Tibial nerve (tissue), 4 donors: ENCODE measurements at regions not wholly inside any gene's neighbourhood (a gene's known extent, or its start where the extent isn't known, plus 50 kb on each side); places are given as distances from the start of the nearest gene placed in this dataset.

Experiments
- DNase-seq, 2 donors: peaks; one replicate each; pipeline ENCODE4 v3.0.0-alpha.2; 2019; ENCODE audit warnings: low spot score in 2 of 2
- H3K27ac ChIP-seq, 4 donors: fragments of 200-600 bp; sonication (generic) in 3 of 4; one replicate each; pipeline ENCODE4 v1.5.1; 2017 to 2019; ENCODE audit warnings: mild to moderate bottlenecking in 1 of 4
- H3K27me3 ChIP-seq, 2 donors: fragments of 200-600 bp; sonication (generic) in 1 of 2; one replicate each; pipeline versions ENCODE4 v1.5.1 to v1.6.0; 2017 to 2019
- H3K36me3 ChIP-seq, 3 donors: fragments of 200-600 bp; sonication (generic); one replicate each; pipeline ENCODE4 v1.5.1; 2018 to 2019
- H3K4me1 ChIP-seq, 4 donors: fragments of 200-600 bp; sonication (generic) in 3 of 4; one replicate each; pipeline ENCODE4 v1.5.1; 2017 to 2019
- H3K4me3 ChIP-seq, 4 donors: fragments of 200-600 bp; sonication (generic) in 3 of 4; one replicate each; pipeline ENCODE4 v1.5.1; 2017 to 2019; ENCODE audit warnings: mild to moderate bottlenecking in 1 of 4, moderate library complexity in 1 of 4
- H3K9me3 ChIP-seq, 4 donors: fragments of 200-600 bp; sonication (generic) in 3 of 4; one replicate each; pipeline ENCODE4 v1.5.1; 2017 to 2019
- EP300 ChIP-seq, 2 donors: sonication (generic); formaldehyde crosslinking; IDR thresholded peaks; one replicate each; pipeline ENCODE4 v1.6.1; 2017; ENCODE audit warnings: antibody characterized with exemption in 2 of 2, mild to moderate bottlenecking in 1 of 2
- POLR2A ChIP-seq, 2 donors: fragments of 450-650 bp; IDR thresholded peaks; one replicate each; pipeline ENCODE4 v1.6.1; 2017; ENCODE audit warnings: antibody characterized with exemption in 2 of 2, mild to moderate bottlenecking in 2 of 2, moderate library complexity in 2 of 2
- WGBS, 2 donors: methylation state at CpG; one replicate each; pipeline ENCODE4 v1.1.5; 2018; 5-methylcytosine and 5-hydroxymethylcytosine counted together
- TF ChIP-seq, protein P1 (sequence below), 5 experiments: fragments of 200-600 bp in 3 of 5; fragments of 450-650 bp in 2 of 5; sonication (generic) in 3 of 5; IDR thresholded peaks; one replicate each; pipeline ENCODE4 v1.5.1; 2016 to 2019; ENCODE audit warnings: antibody characterized with exemption in 5 of 5, mild to moderate bottlenecking in 3 of 5, moderate library complexity in 2 of 5

DNA sequence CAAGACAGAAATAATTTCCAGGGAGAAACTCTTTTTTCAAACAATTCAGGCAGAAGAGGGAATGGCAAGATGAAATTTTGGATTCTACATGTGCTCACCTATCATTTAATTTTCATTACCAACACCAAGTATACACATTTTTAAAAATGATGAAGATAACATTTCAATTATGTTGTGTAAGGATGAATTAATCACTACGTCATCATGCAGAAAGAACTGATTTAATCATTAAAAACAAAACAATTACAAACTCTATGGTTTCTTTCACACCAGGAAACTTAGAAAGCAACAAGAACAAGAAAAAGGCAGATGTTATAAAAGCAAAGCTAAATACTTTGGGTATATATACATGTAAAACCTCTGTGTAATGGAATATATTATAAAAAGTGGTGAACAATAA lies 668.5 kb downstream of the NCAM2 start:
- Histone ChIP-seq H3K4me1 (no peaks in the 10 kb centered on the region), H3K36me3 (no peaks in the 10 kb centered on the region), H3K27ac (no peak overlapping the region), H3K9me3 (no peaks in the 10 kb centered on the region), H3K4me3 (no peak overlapping the region), H3K27me3 (no peaks in the 10 kb centered on the region)
- 85 to 95% methylated on average over 1 of the region's 1 CpG for WGBS, 2 donors
- DNase-seq: no peak
- no peak for TF ChIP-seq EP300 (IDR thresholded peaks at IDR 0.05)
- TF ChIP-seq, protein P1, sequence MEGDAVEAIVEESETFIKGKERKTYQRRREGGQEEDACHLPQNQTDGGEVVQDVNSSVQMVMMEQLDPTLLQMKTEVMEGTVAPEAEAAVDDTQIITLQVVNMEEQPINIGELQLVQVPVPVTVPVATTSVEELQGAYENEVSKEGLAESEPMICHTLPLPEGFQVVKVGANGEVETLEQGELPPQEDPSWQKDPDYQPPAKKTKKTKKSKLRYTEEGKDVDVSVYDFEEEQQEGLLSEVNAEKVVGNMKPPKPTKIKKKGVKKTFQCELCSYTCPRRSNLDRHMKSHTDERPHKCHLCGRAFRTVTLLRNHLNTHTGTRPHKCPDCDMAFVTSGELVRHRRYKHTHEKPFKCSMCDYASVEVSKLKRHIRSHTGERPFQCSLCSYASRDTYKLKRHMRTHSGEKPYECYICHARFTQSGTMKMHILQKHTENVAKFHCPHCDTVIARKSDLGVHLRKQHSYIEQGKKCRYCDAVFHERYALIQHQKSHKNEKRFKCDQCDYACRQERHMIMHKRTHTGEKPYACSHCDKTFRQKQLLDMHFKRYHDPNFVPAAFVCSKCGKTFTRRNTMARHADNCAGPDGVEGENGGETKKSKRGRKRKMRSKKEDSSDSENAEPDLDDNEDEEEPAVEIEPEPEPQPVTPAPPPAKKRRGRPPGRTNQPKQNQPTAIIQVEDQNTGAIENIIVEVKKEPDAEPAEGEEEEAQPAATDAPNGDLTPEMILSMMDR (IDR thresholded peaks at IDR 0.05): no peak
- no peak for TF ChIP-seq POLR2A (IDR thresholded peaks at IDR 0.05)

- WGBS, 2 donors: 97% methylated on average over 1 of the region's 1 CpG
- H3K9me3 ChIP-seq: no peaks in the 10 kb centered on the region
- H3K27ac ChIP-seq: no peak overlapping the region
- DNase-seq: no peak
- TF ChIP-seq EP300 (IDR thresholded peaks at IDR 0.05) (no peak), POLR2A (IDR thresholded peaks at IDR 0.05) (no peak)
- TF ChIP-seq, protein P1 (IDR thresholded peaks at IDR 0.05): no peak
- no peaks in the 10 kb centered on the region for H3K36me3 ChIP-seq
- H3K27me3 ChIP-seq: no peaks in the 10 kb centered on the region
- H3K4me1 ChIP-seq: no peaks in the 10 kb centered on the region
- H3K4me3 ChIP-seq: no peak overlapping the region
These were observed 670.0 kb downstream of the NCAM2 start for GRCh38 chr21:21668198-21668597.

DNA sequence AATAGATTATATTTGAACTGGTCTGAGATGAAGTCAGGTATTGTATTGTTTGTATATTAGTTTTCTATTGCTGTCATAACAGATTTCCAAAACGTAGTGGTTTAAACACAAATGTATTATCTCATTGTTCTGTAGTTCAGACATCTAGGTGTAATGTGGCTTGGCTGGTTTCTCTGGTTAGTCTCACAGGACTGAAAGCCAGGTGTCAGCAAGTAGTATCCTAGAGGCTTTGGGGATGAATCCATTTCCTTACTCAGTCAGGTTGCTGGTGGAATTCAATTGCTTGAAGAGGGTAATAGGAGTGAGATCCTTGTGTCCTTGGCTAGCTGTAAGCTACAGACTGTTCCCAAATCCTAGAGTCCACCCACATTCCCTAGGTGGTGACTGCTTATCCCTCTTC lies 675.8 kb downstream of the NCAM2 start:
- DNase-seq: no peak
- Histone ChIP-seq H3K27me3 (no peaks in the 10 kb centered on the region), H3K4me3 (no peak overlapping the region), H3K9me3 (peaks cover 0 to 7% (median 0%) of the 10 kb centered on the region in 4 donors), H3K36me3 (no peaks in the 10 kb centered on the region), H3K27ac (no peak overlapping the region), H3K4me1 (no peaks in the 10 kb centered on the region)
- 71 to 77% methylated on average over 1 of the region's 1 CpG for WGBS, 2 donors
- TF ChIP-seq, protein P1 (IDR thresholded peaks at IDR 0.05): no peak
- TF ChIP-seq EP300 (IDR thresholded peaks at IDR 0.05): no peak
- TF ChIP-seq POLR2A (IDR thresholded peaks at IDR 0.05): no peak

GRCh38 chr21:21675601-21676000 lies 677.4 kb downstream of the NCAM2 start:
- Histone ChIP-seq H3K9me3 (peaks cover 0 to 7% (median 0%) of the 10 kb centered on the region in 4 donors), H3K4me1 (no peaks in the 10 kb centered on the region), H3K36me3 (no peaks in the 10 kb centered on the region), H3K27ac (no peak overlapping the region), H3K4me3 (no peak overlapping the region), H3K27me3 (no peaks in the 10 kb centered on the region)
- TF ChIP-seq EP300 (IDR thresholded peaks at IDR 0.05) (no peak), POLR2A (IDR thresholded peaks at IDR 0.05) (no peak)
- TF ChIP-seq, protein P1 (IDR thresholded peaks at IDR 0.05): no peak
- 50 to 55% methylated on average over 5 of the region's 5 CpGs for WGBS, 2 donors
- no peak for DNase-seq

DNA sequence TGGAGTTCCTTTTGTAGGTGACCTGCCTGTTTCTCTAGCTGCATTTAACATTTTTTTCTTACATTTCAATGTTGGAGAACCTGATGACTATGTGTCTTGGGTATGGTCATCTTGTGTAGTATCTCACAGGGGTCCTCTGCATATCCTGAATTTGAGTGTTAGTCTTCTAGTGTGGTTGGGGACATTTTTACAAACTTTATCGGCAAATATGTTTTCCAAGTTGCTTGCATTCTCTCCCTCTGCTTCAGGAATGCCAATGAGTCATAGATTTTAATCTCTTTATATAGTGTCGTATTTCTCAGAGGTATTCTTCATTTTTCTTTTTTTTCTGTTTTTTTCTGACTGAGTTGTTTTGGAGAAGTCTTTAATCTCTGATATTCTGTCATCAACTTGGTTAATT lies 684.0 kb downstream of the NCAM2 start:
- Histone ChIP-seq H3K27ac (no peak overlapping the region), H3K36me3 (no peaks in the 10 kb centered on the region), H3K27me3 (no peaks in the 10 kb centered on the region), H3K4me3 (no peak overlapping the region), H3K4me1 (no peaks in the 10 kb centered on the region), H3K9me3 (peaks cover 0 to 3% (median 0%) of the 10 kb centered on the region in 4 donors)
- no peak for TF ChIP-seq EP300 (IDR thresholded peaks at IDR 0.05)
- no peak for TF ChIP-seq POLR2A (IDR thresholded peaks at IDR 0.05)
- TF ChIP-seq, protein P1 (IDR thresholded peaks at IDR 0.05): no peak
- DNase-seq: no peak
- 69 to 74% methylated on average over 2 of the region's 2 CpGs for WGBS, 2 donors
